K562 (cell line): ENCODE measurements at regions not wholly inside any gene's neighbourhood (a gene's known extent, or its start where the extent isn't known, plus 50 kb on each side); places are given as distances from the start of the nearest gene placed in this dataset.
A peak's percentile ranks its signal among the peaks of the same experiment; 100 is the strongest.

Source experiments
- ATAC-seq: fragments of 200-7000 bp; cut with Tn5 transposase; 3 replicates; pipeline ENCODE4 v1.9.1; 2020; ENCODE audit warnings: moderate library complexity
- BruUV-seq: library from RNA; stranded (reverse); fragments of 400-500 nt; replicated peaks from 2 replicates; lab custom pipeline; 2021; lab: Mats Ljungman, UMichigan
- CTCF ChIA-PET: fragments of 300-600 bp; formaldehyde crosslinking; extraction: SDS; loops from one replicate; lab custom pipeline; 2021; ENCODE audit warnings: low intra/inter-chr PET ratio; lab: Yijun Ruan, JAX
- POLR2A ChIA-PET: fragments of 300-600, 350-650 bp; sonication (Branson Sonifier 250); formaldehyde crosslinking; extraction: SDS; loops from one replicate; lab custom pipeline; 2021; ENCODE audit warnings: antibody characterized with exemption, inconsistent platforms; lab: Yijun Ruan, JAX
- DNase-seq, 4 experiments: peaks; one replicate each; pipeline versions ENCODE4 v3.0.0 to v3.0.0-alpha.2; 2011 to 2018; ENCODE audit warnings: low spot score in 3 of 4, mixed read lengths in 3 of 4; ENCODE audit errors: extremely low read depth in 1 of 4
- FAIRE-seq: peaks from 2 replicates; lab custom pipeline; 2011; peaks lifted over from hg19 to GRCh38; lab: Jason Lieb, UNC
- H2AFZ ChIP-seq: 2 replicates; pipeline ENCODE4 v1.6.0; 2011; ENCODE audit warnings: low read depth, low read length, control low read depth, inconsistent platforms
- H3K27ac ChIP-seq: fragments of 200-600 bp; 3 replicates; pipeline ENCODE4 v1.8.0; 2011; ENCODE audit warnings: low read depth, mild to moderate bottlenecking, control low read depth, inconsistent platforms, low read length, moderate library complexity, mixed read lengths; ENCODE audit errors: extremely low read depth
- H3K27me3 ChIP-seq, 2 experiments: fragments of 300-600 bp in 1 of 2; 2 replicates in 1 of 2; 3 replicates in 1 of 2; pipeline versions ENCODE4 v1.6.0 to v1.8.0; 2011; ENCODE audit warnings: inconsistent platforms in 2 of 2, low read length in 2 of 2, mild to moderate bottlenecking in 1 of 2, mixed read lengths in 1 of 2, moderate library complexity in 1 of 2; ENCODE audit not compliant: control insufficient read depth in 2 of 2, insufficient read depth in 2 of 2
- H3K36me3 ChIP-seq: fragments of 300-600 bp; 3 replicates; pipeline ENCODE4 v1.8.0; 2011; ENCODE audit warnings: mild to moderate bottlenecking, low read length, inconsistent platforms; ENCODE audit not compliant: control insufficient read depth, insufficient read depth
- H3K4me1 ChIP-seq, 2 experiments: fragments of 200-600 bp in 1 of 2; replicated peaks in 1 of 2; 2 replicates in 1 of 2; 3 replicates in 1 of 2; pipeline versions ENCODE4 v1.5.1 to v1.8.0; 2011; ENCODE audit warnings: inconsistent platforms in 2 of 2, low read length in 2 of 2, mild to moderate bottlenecking in 1 of 2, mixed read lengths in 1 of 2, moderate library complexity in 1 of 2; ENCODE audit not compliant: control insufficient read depth in 2 of 2, insufficient read depth in 2 of 2
- H3K4me2 ChIP-seq: 2 replicates; pipeline ENCODE4 v1.6.1; 2011; ENCODE audit warnings: low read length, control low read depth, inconsistent platforms, mixed read lengths; ENCODE audit not compliant: insufficient read depth
- H3K4me3 ChIP-seq: fragments of 200-600 bp; sonication (generic), shearing (Covaris generic); 2 replicates; pipeline ENCODE4 v1.5.1; 2016; ENCODE audit warnings: control low read depth, inconsistent platforms
- H3K79me2 ChIP-seq: fragments of 200-600 bp; 3 replicates; pipeline ENCODE4 v1.8.0; 2011; ENCODE audit warnings: low read length, inconsistent platforms; ENCODE audit not compliant: control insufficient read depth, insufficient read depth
- H3K9ac ChIP-seq, 2 experiments: 2 replicates each; pipeline versions ENCODE4 v1.6.0 to v1.6.1; 2011; ENCODE audit warnings: low read depth in 2 of 2, low read length in 2 of 2, control low read depth in 1 of 2, inconsistent platforms in 1 of 2, mild to moderate bottlenecking in 1 of 2, mixed read lengths in 1 of 2; ENCODE audit not compliant: insufficient read depth in 1 of 2
- H3K9me1 ChIP-seq: one replicate; pipeline ENCODE4 v1.6.0; 2011; ENCODE audit warnings: inconsistent platforms, mild to moderate bottlenecking, low read length, moderate library complexity; ENCODE audit not compliant: control insufficient read depth, insufficient read depth
- H3K9me3 ChIP-seq: replicated peaks from 2 replicates; pipeline ENCODE4 v1.5.1; 2011; ENCODE audit warnings: low read depth, low read length, inconsistent platforms; ENCODE audit not compliant: control insufficient read depth, insufficient read depth
- H4K20me1 ChIP-seq: replicated peaks from 2 replicates; pipeline ENCODE4 v1.6.1; 2011; ENCODE audit warnings: low read length, inconsistent platforms, mixed read lengths; ENCODE audit not compliant: control insufficient read depth, insufficient read depth
- ATF7 ChIP-seq: fragments of 450-650 bp; IDR thresholded peaks from 2 replicates; pipeline ENCODE4 v1.7.1; 2014; ENCODE audit warnings: mild to moderate bottlenecking, moderate library complexity
- CREM ChIP-seq: IDR thresholded peaks from 2 replicates; pipeline ENCODE4 v1.6.1; 2014; ENCODE audit warnings: antibody characterized with exemption, low read depth
- MEF2D ChIP-seq: conservative IDR thresholded peaks from 2 replicates; pipeline ENCODE4 v1.6.1; 2016; ENCODE audit warnings: low read depth, missing genetic modification characterization, missing compliant biosample characterization
- NR3C1 ChIP-seq: sonication (generic); formaldehyde crosslinking; IDR thresholded peaks from 2 replicates; pipeline ENCODE4 v1.8.1; 2022; ENCODE audit warnings: missing genetic modification reagents
- PHF8 ChIP-seq: fragments of 200-600 bp; sonication (generic); IDR thresholded peaks from 2 replicates; pipeline ENCODE4 v1.6.1; 2012; ENCODE audit warnings: mixed run types, mild to moderate bottlenecking, inconsistent platforms, low read length, moderate library complexity, borderline replicate concordance
- SIN3B ChIP-seq: fragments of 450-650 bp; IDR thresholded peaks from 2 replicates; pipeline ENCODE4 v1.6.1; 2017; ENCODE audit warnings: low read depth, mild to moderate bottlenecking, moderate library complexity
- TOE1 ChIP-seq, 2 experiments: fragments of 450-650 bp in 1 of 2; sonication (generic) in 1 of 2; formaldehyde crosslinking in 1 of 2; IDR thresholded peaks; 2 replicates each; pipeline versions ENCODE4 v1.7.1 to v1.8.0; 2016 to 2022; ENCODE audit warnings: borderline replicate concordance in 2 of 2, mild to moderate bottlenecking in 2 of 2, antibody characterized with exemption in 1 of 2, inconsistent platforms in 1 of 2, low read depth in 1 of 2, missing genetic modification reagents in 1 of 2, moderate library complexity in 1 of 2
- ZNF217 ChIP-seq: sonication (generic); formaldehyde crosslinking; IDR thresholded peaks from 2 replicates; pipeline ENCODE4 v1.8.0; 2022; ENCODE audit warnings: mild to moderate bottlenecking, missing genetic modification reagents
- ZNF24 ChIP-seq: fragments of 450-650 bp; IDR thresholded peaks from 2 replicates; pipeline ENCODE4 v1.6.1; 2016
- ZNF354B ChIP-seq: fragments of 250-450 bp; sonication (Bioruptor Pico); IDR thresholded peaks from 2 replicates; pipeline ENCODE4 v1.4.0; 2020
- ZNF586 ChIP-seq: fragments of 450-650 bp; formaldehyde crosslinking; conservative IDR thresholded peaks from 2 replicates; pipeline ENCODE4 v1.4.0; 2020; ENCODE audit warnings: mild to moderate bottlenecking, moderate library complexity
- whole genome bisulfite sequencing: fragments of 100-300 bp; shearing (Covaris generic); methylation state at CpG from one replicate; pipeline ENCODE4 v1.1.6; 2016; ENCODE audit warnings: low coverage, mixed read lengths; ENCODE audit not compliant: insufficient coverage; ENCODE audit errors: missing lambda C conversion rate; 5-methylcytosine and 5-hydroxymethylcytosine counted together
- in situ Hi-C: fragments of 300-500 bp; cut with MboI; formaldehyde crosslinking; loops from 4 replicates; pipeline ENCODE4 v1.15.0; 2018; ENCODE audit warnings: inconsistent platforms, mixed read lengths
- intact Hi-C: fragments of 100-400 bp; cut with micrococcal nuclease; formaldehyde crosslinking; loops from 2 replicates; pipeline ENCODE4 v1.14.2; 2022
- TF ChIP-seq, protein P1 (sequence below): sonication (generic); formaldehyde crosslinking; IDR thresholded peaks from 2 replicates; pipeline ENCODE4 v1.8.0; 2022; ENCODE audit warnings: mild to moderate bottlenecking, missing genetic modification reagents
- TF ChIP-seq, protein P2 (sequence below): sonication (generic); IDR thresholded peaks from 2 replicates; pipeline ENCODE4 v1.6.1; 2016

DNA sequence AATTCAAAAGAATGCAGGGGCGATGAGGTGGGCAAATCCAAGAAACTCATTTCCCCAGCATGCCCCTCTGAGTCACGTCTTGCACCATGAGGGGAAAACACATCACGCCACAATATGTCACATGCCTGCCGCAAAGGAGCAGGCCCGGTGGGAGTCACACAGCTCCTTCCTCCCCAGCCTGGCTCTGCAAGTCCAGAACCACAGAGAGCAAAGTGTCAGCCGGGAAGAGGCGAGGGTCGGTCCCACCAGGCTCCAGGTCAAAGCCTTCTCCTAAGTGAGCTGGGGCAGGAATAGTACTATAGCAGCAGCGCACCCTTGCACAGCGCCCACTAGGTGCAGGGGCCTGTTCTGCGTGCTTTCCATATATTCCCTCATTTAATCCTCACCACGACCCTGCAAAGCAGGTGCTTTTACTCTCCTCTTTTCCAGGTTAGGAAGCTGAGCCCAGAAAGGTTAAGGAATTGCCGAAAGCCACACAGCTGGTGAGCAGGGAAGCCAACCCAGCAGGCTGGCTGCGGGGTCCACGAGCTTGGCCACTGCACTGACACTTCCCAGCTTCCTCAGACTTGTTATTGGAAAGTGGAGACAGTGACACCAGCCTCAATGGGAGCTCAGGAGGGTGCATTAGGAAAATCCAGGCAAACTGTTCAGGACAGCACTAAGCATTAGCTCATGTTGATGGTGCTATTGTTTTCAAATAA, 94.0 kb upstream of the ZMIZ1 start:
- ChIA-PET POLR2A (interaction anchor here (0.6 to 1.4 kb wide), 6 partner anchors 11 to 110 kb away, joined by 3 to 5 read pairs (median 4); no protein-coding TSS in a partner anchor), CTCF (no interaction called here)
- DNase-seq, result peak; percentile 81 to 84 (median 82)
- in situ Hi-C loops (no loop called here), intact Hi-C loops (loop anchor here (5.0 kb wide), 2 partner anchors 78 to 108 kb away; no protein-coding TSS in a partner anchor)
- H3K27ac ChIP-seq, result peak overlapping the region; percentile 80
- peak overlapping the region; percentile 92 for H2AFZ ChIP-seq
- H3K4me1 ChIP-seq, result peaks cover 32 to 34% of the 10 kb centered on the region in 2 experiments
- 15% methylated on average over 15 of the region's 15 CpGs for WGBS
- H3K4me2 ChIP-seq, result peak overlapping the region; percentile 73
- no peaks in the 10 kb centered on the region for H4K20me1 ChIP-seq
- peak; percentile 82 for FAIRE-seq
- H3K27me3 ChIP-seq, result peaks cover 9 to 35% of the 10 kb centered on the region in 2 experiments; a peak in 4 of 5 replicates
- ATAC-seq, result peak; percentile 72
- no peaks in the 10 kb centered on the region for H3K9me1 ChIP-seq
- H3K9ac ChIP-seq, result peak overlapping the region; percentile 74 to 81
- H3K4me3 ChIP-seq, result peak overlapping the region; percentile 44; the same call in 1 of the 2 replicates
- no peaks in the 10 kb centered on the region for H3K79me2 ChIP-seq
- BruUV-seq, result TSS peak; percentile 63
- no peaks in the 10 kb centered on the region for H3K36me3 ChIP-seq
- no peaks in the 10 kb centered on the region for H3K9me3 ChIP-seq
- TF ChIP-seq ZNF354B (CRISPR knock-in tag), result no peak
- TF ChIP-seq SIN3B, result no peak
- TF ChIP-seq ZNF24, result peak; percentile 37; the same call in 1 of the 2 replicates
- TF ChIP-seq ZNF586 (CRISPR knock-in tag), result no peak
- TF ChIP-seq, protein P1, sequence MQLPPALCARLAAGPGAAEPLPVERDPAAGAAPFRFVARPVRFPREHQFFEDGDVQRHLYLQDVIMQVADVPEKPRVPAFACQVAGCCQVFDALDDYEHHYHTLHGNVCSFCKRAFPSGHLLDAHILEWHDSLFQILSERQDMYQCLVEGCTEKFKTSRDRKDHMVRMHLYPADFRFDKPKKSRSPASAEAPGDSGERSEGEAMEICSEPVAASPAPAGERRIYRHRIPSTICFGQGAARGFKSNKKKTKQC (CRISPR knock-in tag), result 0 out of 2 replicates have a peak, but pooled peaks have one; percentile 63
- TF ChIP-seq, protein P2, sequence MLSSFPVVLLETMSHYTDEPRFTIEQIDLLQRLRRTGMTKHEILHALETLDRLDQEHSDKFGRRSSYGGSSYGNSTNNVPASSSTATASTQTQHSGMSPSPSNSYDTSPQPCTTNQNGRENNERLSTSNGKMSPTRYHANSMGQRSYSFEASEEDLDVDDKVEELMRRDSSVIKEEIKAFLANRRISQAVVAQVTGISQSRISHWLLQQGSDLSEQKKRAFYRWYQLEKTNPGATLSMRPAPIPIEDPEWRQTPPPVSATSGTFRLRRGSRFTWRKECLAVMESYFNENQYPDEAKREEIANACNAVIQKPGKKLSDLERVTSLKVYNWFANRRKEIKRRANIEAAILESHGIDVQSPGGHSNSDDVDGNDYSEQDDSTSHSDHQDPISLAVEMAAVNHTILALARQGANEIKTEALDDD, result no peak
- no peak for TF ChIP-seq ZNF217 (CRISPR knock-in tag)
- TF ChIP-seq ATF7, result peak; percentile 41; the same call in 1 of the 2 replicates
- TF ChIP-seq TOE1 (IDR thresholded peaks at IDR 0.05; ENCODE audit: borderline replicate concordance), result peak; percentile 25; the same call in 1 of the 2 replicates
- TF ChIP-seq TOE1 (CRISPR knock-in tag; IDR thresholded peaks at IDR 0.05; ENCODE audit: borderline replicate concordance, low read depth), result no peak
- TF ChIP-seq CREM, result 0 out of 2 replicates have a peak, but pooled peaks have one; percentile 47
- peak; percentile 45; the same call in 1 of the 2 replicates for TF ChIP-seq PHF8
- peak; percentile 45; the same call in 1 of the 2 replicates for TF ChIP-seq MEF2D (tag)
- no peak for TF ChIP-seq NR3C1 (CRISPR knock-in tag)
